Mesenchymal stem cell (in vitro differentiated cells and primary cell): ENCODE measurements at regions not wholly inside any gene's neighbourhood (a gene's known extent, or its start where the extent isn't known, plus 50 kb on each side); places are given as distances from the start of the nearest gene placed in this dataset.
A peak's percentile ranks its signal among the peaks of the same experiment; 100 is the strongest.

Source experiments
- DNase-seq: peaks from one replicate; pipeline ENCODE4 v3.0.0-alpha.2; 2013
- H2AFZ ChIP-seq: one replicate; pipeline ENCODE4 v1.6.1; 2013; ENCODE audit warnings: low read depth, mild to moderate bottlenecking, control low read depth, inconsistent platforms, low read length, moderate library complexity
- H2AK5ac ChIP-seq: 2 replicates; pipeline ENCODE4 v1.6.1; 2013; ENCODE audit warnings: low read length, moderate library complexity, mild to moderate bottlenecking, inconsistent platforms; ENCODE audit not compliant: severe bottlenecking
- H2BK120ac ChIP-seq: one replicate; pipeline ENCODE4 v1.6.1; 2013; ENCODE audit warnings: low read depth, mild to moderate bottlenecking, inconsistent platforms, low read length, moderate library complexity
- H2BK12ac ChIP-seq, 2 experiments: one replicate each; pipeline ENCODE4 v1.6.1; 2013; ENCODE audit warnings: inconsistent platforms in 2 of 2, low read length in 2 of 2, mild to moderate bottlenecking in 2 of 2, moderate library complexity in 2 of 2, control low read depth in 1 of 2
- H2BK15ac ChIP-seq: one replicate; pipeline ENCODE4 v1.6.1; 2013; ENCODE audit warnings: mild to moderate bottlenecking, low read depth, inconsistent platforms; ENCODE audit not compliant: poor library complexity, severe bottlenecking
- H2BK5ac ChIP-seq: 2 replicates; pipeline ENCODE4 v1.6.1; 2013; ENCODE audit warnings: low read depth, mild to moderate bottlenecking, low read length, control low read depth, inconsistent platforms; ENCODE audit not compliant: poor library complexity, severe bottlenecking
- H3K14ac ChIP-seq, 2 experiments: one replicate each; pipeline ENCODE4 v1.6.1; 2013; ENCODE audit warnings: inconsistent platforms in 2 of 2, low read length in 2 of 2, control low read depth in 1 of 2, mild to moderate bottlenecking in 1 of 2, moderate library complexity in 1 of 2
- H3K18ac ChIP-seq, 2 experiments: one replicate each; pipeline ENCODE4 v1.6.1; 2013; ENCODE audit warnings: inconsistent platforms in 2 of 2, low read length in 2 of 2, control low read depth in 1 of 2, low read depth in 1 of 2, mild to moderate bottlenecking in 1 of 2
- H3K23ac ChIP-seq, 2 experiments: one replicate each; pipeline ENCODE4 v1.6.1; 2013; ENCODE audit warnings: inconsistent platforms in 2 of 2, low read length in 2 of 2, mild to moderate bottlenecking in 2 of 2, moderate library complexity in 2 of 2, control low read depth in 1 of 2
- H3K27ac ChIP-seq: 2 replicates; pipeline ENCODE4 v1.5.1; 2013; ENCODE audit warnings: mild to moderate bottlenecking, moderate library complexity, low read length, control low read depth, inconsistent platforms; ENCODE audit not compliant: poor library complexity, severe bottlenecking
- H3K27me3 ChIP-seq, 2 experiments: 2 replicates each; pipeline versions ENCODE4 v1.6.1 to v1.7.0; 2013; ENCODE audit warnings: low read length in 2 of 2, mild to moderate bottlenecking in 2 of 2, moderate library complexity in 2 of 2, control low read depth in 1 of 2, inconsistent platforms in 1 of 2; ENCODE audit not compliant: control insufficient read depth in 1 of 2, insufficient read depth in 1 of 2
- H3K36me3 ChIP-seq, 2 experiments: 2 replicates each; pipeline versions ENCODE4 v1.6.1 to v1.7.0; 2013; ENCODE audit warnings: low read length in 2 of 2, control low read depth in 1 of 2, inconsistent platforms in 1 of 2, low read depth in 1 of 2, mild to moderate bottlenecking in 1 of 2; ENCODE audit not compliant: insufficient read depth in 2 of 2, control insufficient read depth in 1 of 2
- H3K4ac ChIP-seq, 2 experiments: one replicate each; pipeline ENCODE4 v1.6.1; 2013; ENCODE audit warnings: inconsistent platforms in 2 of 2, low read length in 2 of 2, mild to moderate bottlenecking in 2 of 2, moderate library complexity in 2 of 2, control low read depth in 1 of 2, low read depth in 1 of 2
- H3K4me1 ChIP-seq: 2 replicates; pipeline ENCODE4 v1.6.1; 2013; ENCODE audit warnings: low read depth, low read length, control low read depth; ENCODE audit not compliant: control insufficient read depth, insufficient read depth
- H3K4me2 ChIP-seq: 2 replicates; pipeline ENCODE4 v1.6.1; 2013; ENCODE audit warnings: low read length, mild to moderate bottlenecking, inconsistent platforms; ENCODE audit not compliant: poor library complexity, severe bottlenecking
- H3K4me3 ChIP-seq, 2 experiments: 2 replicates each; pipeline versions ENCODE4 v1.5.1 to v1.7.0; 2013; ENCODE audit warnings: low read length in 2 of 2, mild to moderate bottlenecking in 2 of 2, control low read depth in 1 of 2, low read depth in 1 of 2; ENCODE audit not compliant: insufficient read depth in 1 of 2
- H3K79me1 ChIP-seq: replicated peaks from 2 replicates; pipeline ENCODE4 v1.6.1; 2013; ENCODE audit warnings: mild to moderate bottlenecking, control low read depth, low read length, inconsistent platforms; ENCODE audit not compliant: poor library complexity, severe bottlenecking
- H3K9ac ChIP-seq: 2 replicates; pipeline ENCODE4 v1.7.0; 2013; ENCODE audit warnings: mild to moderate bottlenecking, low read length, moderate library complexity
- H3K9me3 ChIP-seq: 2 replicates; pipeline ENCODE4 v1.7.0; 2013; ENCODE audit warnings: mild to moderate bottlenecking, low read length; ENCODE audit not compliant: control insufficient read depth
- H4K8ac ChIP-seq: one replicate; pipeline ENCODE4 v1.6.1; 2013; ENCODE audit warnings: inconsistent platforms, mild to moderate bottlenecking, low read length, moderate library complexity
- H4K91ac ChIP-seq: one replicate; pipeline ENCODE4 v1.6.1; 2013; ENCODE audit warnings: mild to moderate bottlenecking, low read length, inconsistent platforms
- WGBS: methylation state at CpG from one replicate; pipeline ENCODE4 v1.1.7; 2013; ENCODE audit warnings: mixed read lengths; 5-methylcytosine and 5-hydroxymethylcytosine counted together

DNA sequence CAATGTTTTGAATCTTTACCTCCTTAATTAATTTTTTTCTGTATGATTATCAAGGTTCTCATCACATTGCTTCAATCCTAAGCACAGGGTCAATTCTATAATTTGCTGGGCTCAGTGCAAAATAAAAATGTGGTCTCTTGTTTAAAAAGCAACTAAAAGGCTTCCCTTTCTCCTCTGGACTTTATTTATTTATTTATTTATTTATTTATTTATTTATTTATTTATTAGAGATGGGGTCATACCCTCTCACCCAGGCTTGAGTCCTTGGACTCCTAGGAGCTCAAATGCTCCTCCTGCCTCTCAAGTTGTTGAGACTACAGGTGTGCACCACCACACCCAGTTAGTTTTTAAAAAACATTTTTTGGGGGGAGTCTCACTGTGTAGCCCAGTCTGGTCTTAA, 710.1 kb upstream of the REG3G start:
- Histone ChIP-seq H3K79me1 (no peaks in the 10 kb centered on the region), H3K9ac (no peak overlapping the region), H3K18ac (no peak overlapping the region), H3K27me3 (no peaks in the 10 kb centered on the region), H2AFZ (no peak overlapping the region), H3K4me1 (no peaks in the 10 kb centered on the region), H3K14ac (no peak overlapping the region), H3K4me2 (no peak overlapping the region), H4K8ac (no peak overlapping the region), H2BK5ac (no peak overlapping the region), H2BK120ac (no peak overlapping the region), H2BK12ac (no peak overlapping the region), H2BK15ac (no peak overlapping the region), H3K27ac (no peak overlapping the region), H3K23ac (no peak overlapping the region), H3K9me3 (peaks cover 4% of the 10 kb centered on the region), H3K36me3 (no peaks in the 10 kb centered on the region), H4K91ac (no peak overlapping the region), H2AK5ac (no peak overlapping the region), H3K4ac (no peak overlapping the region), H3K4me3 (no peak overlapping the region)
- no peak for DNase-seq

- Histone ChIP-seq H2AFZ (no peak overlapping the region), H3K4me3 (no peak overlapping the region), H3K18ac (no peak overlapping the region), H3K27me3 (no peaks in the 10 kb centered on the region), H3K23ac (no peak overlapping the region), H3K4me1 (no peaks in the 10 kb centered on the region), H3K27ac (no peak overlapping the region), H2BK120ac (no peak overlapping the region), H2BK15ac (no peak overlapping the region), H2AK5ac (no peak overlapping the region), H3K4ac (no peak overlapping the region), H3K4me2 (no peak overlapping the region), H3K9ac (no peak overlapping the region), H2BK5ac (no peak overlapping the region), H3K9me3 (peaks cover 4% of the 10 kb centered on the region), H2BK12ac (no peak overlapping the region), H3K79me1 (no peaks in the 10 kb centered on the region), H3K14ac (no peak overlapping the region), H3K36me3 (no peaks in the 10 kb centered on the region), H4K91ac (no peak overlapping the region), H4K8ac (no peak overlapping the region)
- 91% methylated on average over 2 of the region's 2 CpGs for WGBS
- no peak for DNase-seq
These were observed 707.2 kb upstream of the REG3G start for GRCh38 chr2:78318275-78318674.

DNA sequence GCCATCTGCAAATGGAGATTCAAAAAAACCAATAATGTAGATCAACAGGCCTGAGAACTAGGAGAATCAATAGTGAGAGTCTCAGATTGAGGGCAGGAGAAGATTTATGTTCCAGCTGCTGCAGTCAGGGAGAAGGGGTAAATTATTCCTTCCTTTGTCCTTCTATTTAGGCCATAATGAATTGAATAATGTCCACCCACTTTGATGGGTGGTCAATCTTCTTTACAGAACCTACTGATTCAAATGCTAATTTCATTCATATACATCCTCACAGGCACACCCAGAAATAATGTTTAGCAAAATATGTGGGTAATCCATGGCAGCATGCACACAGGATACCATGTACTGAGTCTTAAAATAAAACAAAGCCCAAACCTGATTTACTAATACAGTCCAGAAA, 695.3 kb upstream of the REG3G start:
- Histone ChIP-seq H3K4me3 (no peak overlapping the region), H2AFZ (no peak overlapping the region), H3K4me2 (no peak overlapping the region), H2AK5ac (no peak overlapping the region), H3K4me1 (no peaks in the 10 kb centered on the region), H3K23ac (no peak overlapping the region), H3K9ac (no peak overlapping the region), H3K18ac (no peak overlapping the region), H3K27ac (no peak overlapping the region), H4K8ac (no peak overlapping the region), H3K14ac (no peak overlapping the region), H3K9me3 (no peaks in the 10 kb centered on the region), H3K79me1 (no peaks in the 10 kb centered on the region), H3K4ac (no peak overlapping the region), H3K36me3 (no peaks in the 10 kb centered on the region), H4K91ac (no peak overlapping the region), H3K27me3 (no peaks in the 10 kb centered on the region), H2BK5ac (no peak overlapping the region), H2BK120ac (no peak overlapping the region), H2BK15ac (no peak overlapping the region), H2BK12ac (no peak overlapping the region)
- DNase-seq: no peak

GRCh38 chr2:78351208-78351607, 674.3 kb upstream of the REG3G start:
- Histone ChIP-seq H3K27ac (no peak overlapping the region), H3K4me3 (no peak overlapping the region), H2AFZ (no peak overlapping the region), H3K4me1 (no peaks in the 10 kb centered on the region), H2AK5ac (no peak overlapping the region), H4K8ac (no peak overlapping the region), H3K23ac (no peak overlapping the region), H3K4ac (no peak overlapping the region), H4K91ac (no peak overlapping the region), H2BK12ac (no peak overlapping the region), H2BK15ac (no peak overlapping the region), H3K9ac (no peak overlapping the region), H3K79me1 (no peaks in the 10 kb centered on the region), H3K4me2 (no peak overlapping the region), H2BK120ac (no peak overlapping the region), H3K18ac (no peak overlapping the region), H3K14ac (no peak overlapping the region), H3K27me3 (no peaks in the 10 kb centered on the region), H3K36me3 (no peaks in the 10 kb centered on the region), H3K9me3 (no peaks in the 10 kb centered on the region), H2BK5ac (no peak overlapping the region)
- DNase-seq: peak; percentile 12
- no CpG with 5 or more reads among the region's 3 CpGs for WGBS
